Gastrocnemius medialis (tissue), 4 donors: ENCODE measurements at regions not wholly inside any gene's neighbourhood (a gene's known extent, or its start where the extent isn't known, plus 50 kb on each side); places are given as distances from the start of the nearest gene placed in this dataset.

Source experiments
- POLR2A ChIP-seq, 2 donors: fragments of 450-650 bp; IDR thresholded peaks; one replicate each; pipeline ENCODE4 v1.6.1; 2017; ENCODE audit warnings: antibody characterized with exemption in 2 of 2, mild to moderate bottlenecking in 2 of 2, moderate library complexity in 2 of 2
- TF ChIP-seq, protein P1 (sequence below), 5 experiments: fragments of 450-650 bp in 3 of 5; fragments of 200-600 bp in 2 of 5; sonication (generic) in 2 of 5; IDR thresholded peaks in 4 of 5; conservative IDR thresholded peaks in 1 of 5; 1 replicate in 4 of 5; 2 replicates in 1 of 5; pipeline ENCODE4 v1.5.1; 2016 to 2019; ENCODE audit warnings: antibody characterized with exemption in 5 of 5, mild to moderate bottlenecking in 3 of 5, moderate library complexity in 3 of 5

DNA sequence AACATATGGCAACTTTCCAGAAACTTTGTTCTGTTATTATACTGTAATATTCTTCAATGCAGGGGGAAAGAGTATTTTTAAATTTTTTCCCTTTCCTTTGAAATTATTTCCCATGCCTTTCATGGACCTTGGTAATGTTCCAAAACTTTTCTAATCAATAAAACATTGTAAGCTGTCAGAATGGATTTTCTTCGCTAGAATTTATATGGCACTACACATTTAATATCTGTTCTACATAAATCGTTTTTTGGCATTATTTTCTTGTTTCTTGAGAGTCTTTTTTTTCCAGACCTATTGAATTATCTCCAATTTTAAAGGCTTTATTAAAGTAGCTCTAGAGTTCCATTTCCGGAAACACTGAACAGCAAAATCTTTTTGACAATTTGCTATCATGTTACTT is 249.0 kb downstream of the TMEM167A start:
- no peak for TF ChIP-seq POLR2A (IDR thresholded peaks at IDR 0.05)
- TF ChIP-seq, protein P1, sequence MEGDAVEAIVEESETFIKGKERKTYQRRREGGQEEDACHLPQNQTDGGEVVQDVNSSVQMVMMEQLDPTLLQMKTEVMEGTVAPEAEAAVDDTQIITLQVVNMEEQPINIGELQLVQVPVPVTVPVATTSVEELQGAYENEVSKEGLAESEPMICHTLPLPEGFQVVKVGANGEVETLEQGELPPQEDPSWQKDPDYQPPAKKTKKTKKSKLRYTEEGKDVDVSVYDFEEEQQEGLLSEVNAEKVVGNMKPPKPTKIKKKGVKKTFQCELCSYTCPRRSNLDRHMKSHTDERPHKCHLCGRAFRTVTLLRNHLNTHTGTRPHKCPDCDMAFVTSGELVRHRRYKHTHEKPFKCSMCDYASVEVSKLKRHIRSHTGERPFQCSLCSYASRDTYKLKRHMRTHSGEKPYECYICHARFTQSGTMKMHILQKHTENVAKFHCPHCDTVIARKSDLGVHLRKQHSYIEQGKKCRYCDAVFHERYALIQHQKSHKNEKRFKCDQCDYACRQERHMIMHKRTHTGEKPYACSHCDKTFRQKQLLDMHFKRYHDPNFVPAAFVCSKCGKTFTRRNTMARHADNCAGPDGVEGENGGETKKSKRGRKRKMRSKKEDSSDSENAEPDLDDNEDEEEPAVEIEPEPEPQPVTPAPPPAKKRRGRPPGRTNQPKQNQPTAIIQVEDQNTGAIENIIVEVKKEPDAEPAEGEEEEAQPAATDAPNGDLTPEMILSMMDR (IDR thresholded peaks at IDR 0.05 in 4 of 5, conservative IDR thresholded peaks at IDR 0.05 in 1 of 5), result no peak
